ENCODE measurements at regions not wholly inside any gene's neighbourhood (a gene's known extent, or its start where the extent isn't known, plus 50 kb on each side); places are given as distances from the start of the nearest gene placed in this dataset.

DNA sequence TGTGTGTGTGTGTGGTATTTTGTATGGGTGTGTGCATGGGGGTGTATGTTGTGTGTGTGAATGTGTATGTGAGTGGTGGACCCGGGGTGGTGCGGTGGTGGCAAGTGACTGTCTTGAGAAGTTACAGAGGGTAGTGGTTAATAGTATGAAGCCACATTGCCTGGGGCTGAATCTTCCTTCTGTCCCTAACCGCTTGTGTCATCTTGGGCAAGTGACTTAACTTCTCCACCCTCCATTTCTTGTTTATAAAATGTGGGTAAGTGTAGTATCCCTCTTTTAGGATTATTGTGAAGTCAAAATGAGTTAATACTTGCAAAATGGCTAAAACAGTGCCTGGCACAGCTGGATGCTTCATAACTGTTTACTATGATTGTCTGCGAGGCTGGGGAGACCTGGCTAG, 63.5 kb downstream of the MYCN start:
- no peak for TF ChIP-seq POLR2AphosphoS5 (IDR thresholded peaks at IDR 0.05; ENCODE audit: low read depth, low read length)
- no peak for TF ChIP-seq FOXP2 (optimal IDR thresholded peaks at IDR 0.05; ENCODE audit: borderline replicate concordance, extremely low read depth, extremely low read length, insufficient read depth)
- TF ChIP-seq, protein P1, sequence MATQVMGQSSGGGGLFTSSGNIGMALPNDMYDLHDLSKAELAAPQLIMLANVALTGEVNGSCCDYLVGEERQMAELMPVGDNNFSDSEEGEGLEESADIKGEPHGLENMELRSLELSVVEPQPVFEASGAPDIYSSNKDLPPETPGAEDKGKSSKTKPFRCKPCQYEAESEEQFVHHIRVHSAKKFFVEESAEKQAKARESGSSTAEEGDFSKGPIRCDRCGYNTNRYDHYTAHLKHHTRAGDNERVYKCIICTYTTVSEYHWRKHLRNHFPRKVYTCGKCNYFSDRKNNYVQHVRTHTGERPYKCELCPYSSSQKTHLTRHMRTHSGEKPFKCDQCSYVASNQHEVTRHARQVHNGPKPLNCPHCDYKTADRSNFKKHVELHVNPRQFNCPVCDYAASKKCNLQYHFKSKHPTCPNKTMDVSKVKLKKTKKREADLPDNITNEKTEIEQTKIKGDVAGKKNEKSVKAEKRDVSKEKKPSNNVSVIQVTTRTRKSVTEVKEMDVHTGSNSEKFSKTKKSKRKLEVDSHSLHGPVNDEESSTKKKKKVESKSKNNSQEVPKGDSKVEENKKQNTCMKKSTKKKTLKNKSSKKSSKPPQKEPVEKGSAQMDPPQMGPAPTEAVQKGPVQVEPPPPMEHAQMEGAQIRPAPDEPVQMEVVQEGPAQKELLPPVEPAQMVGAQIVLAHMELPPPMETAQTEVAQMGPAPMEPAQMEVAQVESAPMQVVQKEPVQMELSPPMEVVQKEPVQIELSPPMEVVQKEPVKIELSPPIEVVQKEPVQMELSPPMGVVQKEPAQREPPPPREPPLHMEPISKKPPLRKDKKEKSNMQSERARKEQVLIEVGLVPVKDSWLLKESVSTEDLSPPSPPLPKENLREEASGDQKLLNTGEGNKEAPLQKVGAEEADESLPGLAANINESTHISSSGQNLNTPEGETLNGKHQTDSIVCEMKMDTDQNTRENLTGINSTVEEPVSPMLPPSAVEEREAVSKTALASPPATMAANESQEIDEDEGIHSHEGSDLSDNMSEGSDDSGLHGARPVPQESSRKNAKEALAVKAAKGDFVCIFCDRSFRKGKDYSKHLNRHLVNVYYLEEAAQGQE (IDR thresholded peaks at IDR 0.05; ENCODE audit: insufficient read depth in 1 of 2, low read depth in 2 of 2, low read length in 2 of 2): no peak
- TF ChIP-seq SIN3A (IDR thresholded peaks at IDR 0.05; ENCODE audit: borderline replicate concordance, insufficient read depth, low read length): no peak
- TF ChIP-seq TAF1 (IDR thresholded peaks at IDR 0.05; ENCODE audit: borderline replicate concordance, insufficient read depth, low read length): no peak

DNA sequence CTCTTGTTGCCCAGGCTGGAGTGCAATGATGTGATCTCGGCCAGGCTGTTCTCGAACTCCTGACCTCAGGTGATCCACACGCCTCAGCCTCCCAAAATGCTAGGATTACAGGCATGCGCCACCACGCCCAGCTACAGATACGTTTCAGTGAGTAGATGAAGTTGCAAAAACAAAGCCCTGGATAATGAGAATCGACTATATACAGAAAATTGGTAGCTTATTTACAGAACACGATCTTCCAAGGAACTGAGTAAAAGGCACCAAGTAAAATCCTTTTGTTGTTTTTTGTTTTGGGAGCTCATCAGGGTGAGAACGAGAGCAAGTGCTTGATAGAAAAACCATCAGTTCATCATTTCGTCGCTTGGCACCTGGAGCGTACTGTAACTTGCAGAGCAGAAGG, 62.8 kb downstream of the MYCN start:
- TF ChIP-seq SIN3A (IDR thresholded peaks at IDR 0.05; ENCODE audit: borderline replicate concordance, insufficient read depth, low read length) (no peak), TAF1 (IDR thresholded peaks at IDR 0.05; ENCODE audit: borderline replicate concordance, insufficient read depth, low read length) (no peak), FOXP2 (optimal IDR thresholded peaks at IDR 0.05; ENCODE audit: borderline replicate concordance, extremely low read depth, extremely low read length, insufficient read depth) (no peak), POLR2AphosphoS5 (IDR thresholded peaks at IDR 0.05; ENCODE audit: low read depth, low read length) (no peak)
- TF ChIP-seq, protein P1 (IDR thresholded peaks at IDR 0.05; ENCODE audit: insufficient read depth in 1 of 2, low read depth in 2 of 2, low read length in 2 of 2): no peak

DNA sequence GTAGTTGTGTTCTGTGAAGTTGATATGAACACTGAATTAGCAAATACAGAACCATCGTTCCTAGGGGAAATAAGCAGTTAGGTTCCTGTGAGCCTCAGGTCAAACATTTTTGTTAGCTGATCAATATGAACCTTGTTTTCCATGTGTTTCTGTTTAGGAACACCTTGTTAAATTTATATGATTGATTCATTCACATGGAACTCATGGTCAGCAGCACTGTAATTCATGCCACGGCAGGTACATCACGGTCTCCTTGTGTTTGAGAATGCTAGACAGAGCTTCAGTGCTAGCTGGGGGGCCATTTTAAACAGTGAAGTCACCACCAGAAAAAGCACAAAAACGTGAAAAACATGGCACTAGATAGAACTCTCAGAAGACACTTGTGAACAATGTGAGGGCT, 62.2 kb downstream of the MYCN start:
- TF ChIP-seq SIN3A (IDR thresholded peaks at IDR 0.05; ENCODE audit: borderline replicate concordance, insufficient read depth, low read length): no peak
- TF ChIP-seq, protein P1 (IDR thresholded peaks at IDR 0.05; ENCODE audit: insufficient read depth in 1 of 2, low read depth in 2 of 2, low read length in 2 of 2): no peak
- TF ChIP-seq TAF1 (IDR thresholded peaks at IDR 0.05; ENCODE audit: borderline replicate concordance, insufficient read depth, low read length): no peak
- no peak for TF ChIP-seq FOXP2 (optimal IDR thresholded peaks at IDR 0.05; ENCODE audit: borderline replicate concordance, extremely low read depth, extremely low read length, insufficient read depth)
- TF ChIP-seq POLR2AphosphoS5 (IDR thresholded peaks at IDR 0.05; ENCODE audit: low read depth, low read length): no peak

DNA sequence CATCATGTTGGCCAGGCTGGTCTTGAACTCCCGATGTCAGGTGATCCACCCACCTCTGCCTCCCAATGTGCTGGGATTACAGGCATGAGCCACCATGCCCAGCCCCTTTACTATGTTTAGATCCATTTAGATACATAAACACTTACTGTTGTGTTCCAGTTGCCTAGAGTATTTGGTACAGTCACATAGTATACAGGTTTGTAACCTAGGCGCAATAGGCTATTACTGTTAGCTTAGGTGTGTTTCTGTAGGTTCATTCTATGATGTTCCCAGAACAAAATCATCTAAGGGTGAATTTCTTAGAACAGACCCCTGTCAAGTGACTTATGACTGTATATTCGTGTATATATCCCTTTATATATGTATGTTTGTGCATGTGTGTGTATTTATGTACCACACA, 61.8 kb downstream of the MYCN start:
- no peak for TF ChIP-seq POLR2AphosphoS5 (IDR thresholded peaks at IDR 0.05; ENCODE audit: low read depth, low read length)
- TF ChIP-seq, protein P1 (IDR thresholded peaks at IDR 0.05; ENCODE audit: insufficient read depth in 1 of 2, low read depth in 2 of 2, low read length in 2 of 2): no peak

DNA sequence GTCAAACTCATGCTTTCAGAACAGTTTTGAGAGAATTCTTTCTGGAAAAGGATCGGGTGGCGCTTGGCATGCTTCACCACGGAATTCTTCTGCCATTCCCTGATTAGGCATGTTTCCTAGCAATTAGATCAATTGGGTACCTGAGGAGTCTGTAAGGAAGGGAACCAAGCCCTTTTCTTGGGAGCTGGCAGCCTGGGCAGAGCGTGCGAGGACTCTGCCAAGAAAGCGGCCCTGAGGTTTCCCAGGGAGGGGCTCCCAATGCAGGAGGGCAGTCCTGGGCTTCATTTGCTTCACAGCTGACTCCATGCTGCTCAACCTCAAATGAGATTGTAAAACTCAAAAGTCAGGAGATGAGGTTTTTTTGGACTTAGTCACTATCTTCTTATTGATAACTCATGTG, 60.3 kb downstream of the MYCN start:
- TF ChIP-seq POLR2AphosphoS5 (IDR thresholded peaks at IDR 0.05; ENCODE audit: low read depth, low read length) (no peak), FOXP2 (optimal IDR thresholded peaks at IDR 0.05; ENCODE audit: borderline replicate concordance, extremely low read depth, extremely low read length, insufficient read depth) (no peak), TAF1 (IDR thresholded peaks at IDR 0.05; ENCODE audit: borderline replicate concordance, insufficient read depth, low read length) (no peak), SIN3A (IDR thresholded peaks at IDR 0.05; ENCODE audit: borderline replicate concordance, insufficient read depth, low read length) (no peak)
- TF ChIP-seq, protein P1 (IDR thresholded peaks at IDR 0.05; ENCODE audit: insufficient read depth in 1 of 2, low read depth in 2 of 2, low read length in 2 of 2): no peak
